OCI-LY1 (cell line): ENCODE measurements at regions not wholly inside any gene's neighbourhood (a gene's known extent, or its start where the extent isn't known, plus 50 kb on each side); places are given as distances from the start of the nearest gene placed in this dataset.

Experiments used
- H2AFZ ChIP-seq: fragments of 200-600 bp; sonication (generic), shearing (Covaris generic); 2 replicates; pipeline ENCODE4 v1.6.0; 2014; ENCODE audit warnings: antibody characterized with exemption, mild to moderate bottlenecking, low read length
- H3F3A ChIP-seq: fragments of 200-600 bp; sonication (generic), shearing (Covaris generic); 2 replicates; pipeline ENCODE4 v1.6.0; 2014; ENCODE audit warnings: mild to moderate bottlenecking, antibody characterized with exemption, low read length, moderate library complexity; ENCODE audit not compliant: insufficient read depth
- H3K27ac ChIP-seq: fragments of 200-600 bp; sonication (generic); 2 replicates; pipeline ENCODE4 v1.5.1; 2014; ENCODE audit warnings: low read length, mixed run types, mild to moderate bottlenecking, low read depth; ENCODE audit not compliant: poor library complexity, severe bottlenecking
- H3K27me3 ChIP-seq: fragments of 200-600 bp; sonication (generic); 2 replicates; pipeline ENCODE4 v1.6.0; 2014; ENCODE audit warnings: antibody characterized with exemption, mild to moderate bottlenecking, low read length, moderate library complexity; ENCODE audit not compliant: insufficient read depth
- H3K36me3 ChIP-seq: fragments of 200-600 bp; sonication (generic); 2 replicates; pipeline ENCODE4 v1.6.1; 2014; ENCODE audit warnings: mild to moderate bottlenecking, antibody characterized with exemption, low read length, moderate library complexity, mixed read lengths; ENCODE audit not compliant: insufficient read depth
- H3K4me1 ChIP-seq: fragments of 200-600 bp; sonication (generic); 2 replicates; pipeline ENCODE4 v1.5.1; 2014; ENCODE audit warnings: mild to moderate bottlenecking, low read length, moderate library complexity; ENCODE audit not compliant: insufficient read depth, severe bottlenecking
- H3K4me2 ChIP-seq: fragments of 200-600 bp; sonication (generic), shearing (Covaris generic); 2 replicates; pipeline ENCODE4 v1.6.1; 2014; ENCODE audit warnings: low read length
- H3K4me3 ChIP-seq: fragments of 200-600 bp; sonication (generic); 2 replicates; pipeline ENCODE4 v1.5.1; 2014; ENCODE audit warnings: low read length, low read depth, mild to moderate bottlenecking, mixed read lengths; ENCODE audit not compliant: poor library complexity, severe bottlenecking
- H3K79me2 ChIP-seq: fragments of 200-600 bp; shearing (Covaris generic); 2 replicates; pipeline ENCODE4 v1.6.1; 2016; ENCODE audit warnings: mixed run types, low read length, mixed read lengths; ENCODE audit not compliant: insufficient read depth
- H3K9ac ChIP-seq: fragments of 200-600 bp; sonication (generic), shearing (Covaris generic); 2 replicates; pipeline ENCODE4 v1.6.1; 2014; ENCODE audit warnings: mild to moderate bottlenecking, low read length, mixed read lengths
- H3K9me2 ChIP-seq: fragments of 200-600 bp; sonication (generic), shearing (Covaris generic); 2 replicates; pipeline ENCODE4 v1.6.1; 2014; ENCODE audit warnings: low read depth, mild to moderate bottlenecking, low read length, mixed read lengths
- H3K9me3 ChIP-seq: fragments of 200-600 bp; shearing (Covaris generic); 2 replicates; pipeline ENCODE4 v1.6.1; 2014; ENCODE audit warnings: low read length, mixed read lengths
- H4K20me1 ChIP-seq: fragments of 200-600 bp; sonication (generic), shearing (Covaris generic); 2 replicates; pipeline ENCODE4 v1.6.0; 2016; ENCODE audit warnings: mild to moderate bottlenecking, low read length; ENCODE audit not compliant: insufficient read depth
- CTCF ChIP-seq: fragments of 200-600 bp; sonication (generic), shearing (Covaris generic); IDR thresholded peaks from 2 replicates; pipeline ENCODE4 v1.5.1; 2017; ENCODE audit warnings: mild to moderate bottlenecking, antibody characterized with exemption, low read length, moderate library complexity, mixed read lengths
- EZH2 ChIP-seq: fragments of 200-600 bp; sonication (generic), shearing (Covaris generic); IDR thresholded peaks from 2 replicates; pipeline ENCODE4 v1.8.0; 2017; ENCODE audit warnings: borderline replicate concordance, mixed run types, mild to moderate bottlenecking, antibody characterized with exemption, low read length, moderate library complexity, mixed read lengths

DNA sequence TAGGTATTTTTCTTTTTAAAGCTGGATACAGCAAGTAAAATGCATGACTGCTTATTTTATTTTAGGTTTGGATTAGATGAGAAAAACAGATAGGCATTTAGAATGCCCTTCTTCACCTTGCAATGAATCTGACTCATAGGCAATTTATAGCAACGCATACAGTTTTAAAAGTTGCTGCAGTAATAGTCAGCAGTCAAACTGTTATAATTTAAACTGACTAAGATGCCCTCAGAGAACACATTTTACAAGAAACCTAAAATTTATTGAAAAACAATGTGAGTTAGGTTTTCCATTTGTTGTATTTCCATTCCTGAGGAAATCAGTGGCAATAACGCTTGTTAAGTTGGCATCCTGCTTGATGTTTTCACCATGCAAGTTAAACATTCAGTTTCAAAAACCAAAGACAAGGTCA lies 1128.2 kb upstream of the PCDH9 start:
- Histone ChIP-seq H3K9ac (no peak overlapping the region), H3K4me2 (no peak overlapping the region), H3K9me3 (no peaks in the 10 kb centered on the region), H3K4me1 (no peaks in the 10 kb centered on the region), H3K79me2 (no peaks in the 10 kb centered on the region), H3K9me2 (no peaks in the 10 kb centered on the region), H2AFZ (no peak overlapping the region), H3F3A (no peaks in the 10 kb centered on the region), H3K27ac (no peak overlapping the region), H3K36me3 (no peaks in the 10 kb centered on the region), H4K20me1 (no peaks in the 10 kb centered on the region), H3K4me3 (no peak overlapping the region), H3K27me3 (no peaks in the 10 kb centered on the region)
- TF ChIP-seq CTCF (no peak), EZH2 (no peak)

GRCh38 chr13:68350554-68350953 lies 1120.4 kb upstream of the PCDH9 start:
- Histone ChIP-seq H4K20me1 (no peaks in the 10 kb centered on the region), H3K36me3 (no peaks in the 10 kb centered on the region), H3K4me3 (no peak overlapping the region), H3K27ac (no peak overlapping the region), H3K9me2 (no peaks in the 10 kb centered on the region), H3K9ac (no peak overlapping the region), H2AFZ (no peak overlapping the region), H3K4me1 (no peaks in the 10 kb centered on the region), H3K79me2 (no peaks in the 10 kb centered on the region), H3K4me2 (no peak overlapping the region), H3K27me3 (no peaks in the 10 kb centered on the region), H3F3A (no peaks in the 10 kb centered on the region), H3K9me3 (no peaks in the 10 kb centered on the region)
- TF ChIP-seq EZH2 = no peak
- TF ChIP-seq CTCF = no peak

GRCh38 chr13:68347220-68347619 lies 1117.1 kb upstream of the PCDH9 start:
- H2AFZ ChIP-seq = no peak overlapping the region
- H3K9me3 ChIP-seq = no peaks in the 10 kb centered on the region
- no peaks in the 10 kb centered on the region for H3K27me3 ChIP-seq
- no peaks in the 10 kb centered on the region for H4K20me1 ChIP-seq
- no peaks in the 10 kb centered on the region for H3K4me1 ChIP-seq
- TF ChIP-seq CTCF (no peak), EZH2 (no peak)
- no peaks in the 10 kb centered on the region for H3K79me2 ChIP-seq
- H3K9ac ChIP-seq = no peak overlapping the region
- no peaks in the 10 kb centered on the region for H3K36me3 ChIP-seq
- no peak overlapping the region for H3K4me3 ChIP-seq
- no peak overlapping the region for H3K4me2 ChIP-seq
- H3F3A ChIP-seq = no peaks in the 10 kb centered on the region
- no peaks in the 10 kb centered on the region for H3K9me2 ChIP-seq
- H3K27ac ChIP-seq = no peak overlapping the region
